GM23338 (cell line): ENCODE measurements at regions not wholly inside any gene's neighbourhood (a gene's known extent, or its start where the extent isn't known, plus 50 kb on each side); places are given as distances from the start of the nearest gene placed in this dataset.

Experiments
- ATAC-seq: fragments of 200-7000 bp; cut with Tn5 transposase; 3 replicates; pipeline ENCODE4 v1.9.1; 2020
- DNase-seq: peaks from one replicate; pipeline ENCODE4 v3.0.0-alpha.2; 2015; ENCODE audit warnings: low spot score
- H2AFZ ChIP-seq: fragments of 200-600 bp; sonication (generic); 2 replicates; pipeline ENCODE4 v1.8.0; 2016; ENCODE audit warnings: antibody characterized with exemption, mild to moderate bottlenecking, moderate library complexity
- H3F3A ChIP-seq: fragments of 200-600 bp; sonication (generic); replicated peaks from 2 replicates; pipeline ENCODE4 v1.8.0; 2017; ENCODE audit warnings: antibody characterized with exemption, mixed run types, low read depth
- H3K27ac ChIP-seq: fragments of 200-600 bp; sonication (generic); 2 replicates; pipeline ENCODE4 v1.6.1; 2016; ENCODE audit warnings: low read depth
- H3K27me3 ChIP-seq: fragments of 200-600 bp; sonication (generic); 2 replicates; pipeline ENCODE4 v1.8.0; 2016; ENCODE audit warnings: mild to moderate bottlenecking, mixed run types, moderate library complexity; ENCODE audit not compliant: insufficient read depth
- H3K36me3 ChIP-seq: fragments of 200-600 bp; sonication (generic); 2 replicates; pipeline ENCODE4 v1.8.0; 2016; ENCODE audit warnings: mild to moderate bottlenecking; ENCODE audit not compliant: insufficient read depth
- H3K4me1 ChIP-seq: fragments of 200-600 bp; sonication (generic); 2 replicates; pipeline ENCODE4 v1.8.0; 2016; ENCODE audit warnings: mild to moderate bottlenecking, moderate library complexity; ENCODE audit not compliant: insufficient read depth
- H3K4me2 ChIP-seq: fragments of 200-600 bp; sonication (generic); 2 replicates; pipeline ENCODE4 v1.7.1; 2017; ENCODE audit warnings: mixed run types
- H3K4me3 ChIP-seq: fragments of 200-600 bp; sonication (generic); 2 replicates; pipeline ENCODE4 v1.6.1; 2016; ENCODE audit warnings: mixed run types
- H3K79me2 ChIP-seq: fragments of 200-600 bp; sonication (generic); replicated peaks from 2 replicates; pipeline ENCODE4 v1.8.0; 2017; ENCODE audit warnings: mild to moderate bottlenecking; ENCODE audit not compliant: insufficient read depth
- H3K9me2 ChIP-seq: fragments of 200-600 bp; sonication (generic); 2 replicates; pipeline ENCODE4 v1.8.0; 2017; ENCODE audit not compliant: insufficient read depth
- H4K20me1 ChIP-seq: fragments of 200-600 bp; sonication (generic); replicated peaks from 2 replicates; pipeline ENCODE4 v1.8.0; 2017; ENCODE audit warnings: mild to moderate bottlenecking; ENCODE audit not compliant: insufficient read depth
- H3K27ac Mint-ChIP-seq: 2 replicates; pipeline ENCODE4 v1.8.0; 2020; ENCODE audit warnings: inconsistent platforms, mild to moderate bottlenecking, moderate library complexity, mixed read lengths
- H3K27me3 Mint-ChIP-seq: 3 replicates; pipeline ENCODE4 v1.8.0; 2022; ENCODE audit warnings: low read depth, mild to moderate bottlenecking, moderate library complexity, mixed read lengths, inconsistent platforms; ENCODE audit not compliant: insufficient read depth, poor library complexity
- H3K36me3 Mint-ChIP-seq: 3 replicates; pipeline ENCODE4 v1.8.0; 2021; ENCODE audit warnings: low read depth, mild to moderate bottlenecking, inconsistent platforms, moderate library complexity, mixed read lengths
- H3K4me1 Mint-ChIP-seq: 3 replicates; pipeline ENCODE4 v1.8.0; 2020; ENCODE audit warnings: mild to moderate bottlenecking, inconsistent platforms, mixed read lengths
- H3K4me3 Mint-ChIP-seq: 3 replicates; pipeline ENCODE4 v1.8.0; 2021; ENCODE audit warnings: moderate library complexity, mild to moderate bottlenecking, inconsistent platforms, mixed read lengths
- H3K9me3 Mint-ChIP-seq: 3 replicates; pipeline ENCODE4 v1.8.0; 2020; ENCODE audit warnings: moderate library complexity, mild to moderate bottlenecking, inconsistent platforms, mixed read lengths
- CREB1 ChIP-seq: fragments of 250-450 bp; sonication (Bioruptor Pico); IDR thresholded peaks from 2 replicates; pipeline ENCODE4 v1.5.0; 2020; ENCODE audit warnings: low read depth, mild to moderate bottlenecking, moderate library complexity
- ETS1 ChIP-seq: IDR thresholded peaks from 2 replicates; pipeline ENCODE4 v1.6.1; 2016; ENCODE audit warnings: antibody characterized with exemption
- EZH2 ChIP-seq: fragments of 200-600 bp; sonication (generic); IDR thresholded peaks from one replicate; pipeline ENCODE4 v1.8.0; 2017; ENCODE audit warnings: antibody characterized with exemption, mild to moderate bottlenecking, low read depth; ENCODE audit not compliant: unreplicated experiment
- EZH2phosphoT487 ChIP-seq: fragments of 200-600 bp; sonication (generic); IDR thresholded peaks from one replicate; pipeline ENCODE4 v1.8.1; 2018; ENCODE audit warnings: antibody characterized with exemption; ENCODE audit not compliant: unreplicated experiment
- JUNB ChIP-seq: IDR thresholded peaks from one replicate; pipeline ENCODE4 v1.6.1; 2016; ENCODE audit warnings: antibody characterized with exemption; ENCODE audit not compliant: unreplicated experiment
- STAT1 ChIP-seq: IDR thresholded peaks from one replicate; pipeline ENCODE4 v1.6.1; 2016; ENCODE audit warnings: antibody characterized with exemption; ENCODE audit not compliant: unreplicated experiment
- ZNF114 ChIP-seq: fragments of 250-450 bp; sonication (Bioruptor Pico); IDR thresholded peaks from 2 replicates; pipeline ENCODE4 v1.5.0; 2020; ENCODE audit warnings: mild to moderate bottlenecking, moderate library complexity
- ZNF331 ChIP-seq: fragments of 250-450 bp; sonication (Bioruptor Pico); IDR thresholded peaks from 2 replicates; pipeline ENCODE4 v1.5.0; 2020; ENCODE audit warnings: low read depth, mild to moderate bottlenecking, moderate library complexity
- ZNF462 ChIP-seq: fragments of 250-450 bp; sonication (Bioruptor Pico); IDR thresholded peaks from 2 replicates; pipeline ENCODE4 v1.5.0; 2020; ENCODE audit warnings: mild to moderate bottlenecking, moderate library complexity

GRCh38 chr12:82057770-82058169 lies 298.6 kb upstream of the PPFIA2 start (continued):
- TF ChIP-seq ZNF462 (no peak), CREB1 (CRISPR knock-in tag) (no peak), EZH2 (no peak), JUNB (no peak), ETS1 (no peak)

DNA sequence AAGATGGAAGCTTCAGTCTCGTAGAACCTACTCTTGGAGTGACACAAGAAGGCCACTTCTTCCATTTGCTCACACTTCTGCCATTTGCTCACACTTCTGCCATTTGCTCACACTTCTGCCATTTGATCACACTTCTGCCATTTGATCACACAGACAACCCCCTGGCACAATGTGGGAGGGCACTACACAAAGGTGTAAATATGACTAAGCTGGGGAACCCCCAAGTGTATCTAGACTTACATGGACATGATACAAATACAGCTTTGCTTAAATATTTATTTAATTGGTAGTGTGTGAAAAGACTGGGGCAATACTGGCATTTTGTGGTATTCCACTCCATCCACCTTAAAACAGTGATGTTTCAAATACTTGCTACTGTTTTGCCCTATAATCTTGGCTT lies 296.2 kb upstream of the PPFIA2 start:
- H3K9me3 Mint-ChIP-seq, result no peaks in the 10 kb centered on the region
- H3K4me3 Mint-ChIP-seq, result no peak overlapping the region
- Histone ChIP-seq H3K36me3 (no peaks in the 10 kb centered on the region), H3K27ac (no peak overlapping the region), H2AFZ (no peak overlapping the region), H3K4me3 (no peak overlapping the region), H3K27me3 (no peaks in the 10 kb centered on the region), H3F3A (no peaks in the 10 kb centered on the region), H3K4me2 (no peak overlapping the region), H3K4me1 (no peaks in the 10 kb centered on the region), H3K79me2 (no peaks in the 10 kb centered on the region), H3K9me2 (no peaks in the 10 kb centered on the region), H4K20me1 (no peaks in the 10 kb centered on the region)
- H3K4me1 Mint-ChIP-seq, result no peaks in the 10 kb centered on the region
- ATAC-seq (no peak), DNase-seq (no peak)
- no peaks in the 10 kb centered on the region for H3K27me3 Mint-ChIP-seq
- no peak overlapping the region for H3K27ac Mint-ChIP-seq
- H3K36me3 Mint-ChIP-seq, result no peaks in the 10 kb centered on the region
- TF ChIP-seq ZNF331 (CRISPR knock-in tag) (no peak), ZNF114 (CRISPR knock-in tag) (no peak), ZNF462 (no peak), EZH2phosphoT487 (no peak), STAT1 (no peak)
